Urothelium cell line (cell line): ENCODE measurements at regions not wholly inside any gene's neighbourhood (a gene's known extent, or its start where the extent isn't known, plus 50 kb on each side); places are given as distances from the start of the nearest gene placed in this dataset.

ENCODE experiments used
- DNase-seq: peaks from one replicate; pipeline ENCODE4 v3.0.0; 2011; ENCODE audit warnings: low spot score, mixed read lengths
- FAIRE-seq: peaks from 2 replicates; lab custom pipeline; 2011; peaks lifted over from hg19 to GRCh38; lab: Jason Lieb, UNC

DNA sequence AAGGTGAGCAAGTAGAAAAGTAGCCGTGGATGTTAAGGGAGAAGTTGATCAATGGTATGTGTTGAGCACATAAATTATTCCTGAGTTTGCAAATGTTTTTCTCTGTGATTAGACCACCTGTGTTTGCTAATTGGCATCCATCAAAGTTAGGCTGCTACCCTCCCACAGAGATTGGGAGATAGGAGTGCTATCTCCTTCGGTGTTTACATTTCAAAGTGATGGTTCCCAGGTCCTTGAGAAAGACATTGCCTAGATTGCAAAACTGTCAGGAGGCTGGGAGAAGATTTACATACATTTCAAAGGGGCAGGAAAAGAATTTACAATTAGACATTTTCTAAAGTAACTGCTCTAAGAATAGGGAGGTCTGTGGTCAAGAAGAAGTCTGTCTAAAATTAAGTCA, 54.3 kb upstream of the CNTNAP4 start:
- FAIRE-seq (no peak), DNase-seq (no peak)

DNA sequence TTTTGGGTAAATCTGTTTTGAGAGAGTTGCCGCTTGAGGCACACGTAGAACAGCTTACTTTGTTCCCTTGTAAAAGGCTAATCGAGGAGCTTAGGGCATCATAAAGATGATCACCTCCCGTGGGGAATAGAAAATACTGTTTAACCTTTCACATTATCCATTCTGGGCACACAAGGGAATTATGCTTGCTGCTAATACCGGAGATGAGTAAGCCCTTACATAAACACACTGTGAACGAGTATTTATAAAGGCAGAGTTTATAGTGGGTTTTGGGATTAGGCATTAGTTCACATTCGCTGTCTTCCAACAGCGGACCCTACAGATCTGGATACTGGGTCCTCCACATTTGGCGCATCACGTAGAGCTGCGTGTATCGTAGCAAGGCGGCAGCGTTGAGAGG, 51.2 kb upstream of the CNTNAP4 start:
- peak; percentile 3 for DNase-seq
- FAIRE-seq, result no peak

DNA sequence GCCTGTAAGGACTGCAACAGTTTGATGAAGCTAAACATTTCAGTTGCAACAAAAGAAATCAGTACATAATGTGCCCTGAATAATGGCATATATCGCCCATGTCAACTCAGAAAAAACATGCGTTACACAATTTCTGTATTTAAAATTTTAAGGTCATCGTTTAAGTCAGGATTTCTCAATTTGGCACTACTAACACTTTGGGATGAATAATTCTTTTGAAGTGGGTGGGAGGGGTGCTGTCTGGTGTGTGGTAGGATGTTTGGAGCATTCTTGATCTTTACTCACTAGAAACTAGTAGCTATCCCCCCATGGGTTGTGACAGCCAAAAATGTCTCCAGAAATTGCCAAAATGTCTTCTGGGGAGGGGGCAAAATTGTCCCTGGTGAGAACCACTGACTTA, 50.7 kb upstream of the CNTNAP4 start:
- DNase-seq (no peak), FAIRE-seq (no peak)
